Cardiac fibroblast (primary cell): ENCODE measurements at regions not wholly inside any gene's neighbourhood (a gene's known extent, or its start where the extent isn't known, plus 50 kb on each side); places are given as distances from the start of the nearest gene placed in this dataset.
"Not testable (repeated sequence)": the region's sequence is repeated elsewhere in the genome, so short reads cannot be mapped to it uniquely, and the experiment has no call there.

ENCODE experiments used
- DNase-seq, 2 donors: peaks; one replicate each; pipeline versions ENCODE4 v3.0.0 to v3.0.0-alpha.2; 2010; ENCODE audit warnings: low read depth in 2 of 2
- H3K4me3 ChIP-seq, 2 donors: replicated peaks in 1 of 2; 1 replicate in 1 of 2; 2 replicates in 1 of 2; pipeline ENCODE4 v1.5.1; 2011; ENCODE audit warnings: low read depth in 2 of 2, low read length in 2 of 2, mild to moderate bottlenecking in 2 of 2, moderate library complexity in 1 of 2
- TF ChIP-seq, protein P1 (sequence below): IDR thresholded peaks from one replicate; pipeline ENCODE4 v1.5.1; 2011; ENCODE audit warnings: low read depth, mild to moderate bottlenecking, low read length, inconsistent platforms

DNA sequence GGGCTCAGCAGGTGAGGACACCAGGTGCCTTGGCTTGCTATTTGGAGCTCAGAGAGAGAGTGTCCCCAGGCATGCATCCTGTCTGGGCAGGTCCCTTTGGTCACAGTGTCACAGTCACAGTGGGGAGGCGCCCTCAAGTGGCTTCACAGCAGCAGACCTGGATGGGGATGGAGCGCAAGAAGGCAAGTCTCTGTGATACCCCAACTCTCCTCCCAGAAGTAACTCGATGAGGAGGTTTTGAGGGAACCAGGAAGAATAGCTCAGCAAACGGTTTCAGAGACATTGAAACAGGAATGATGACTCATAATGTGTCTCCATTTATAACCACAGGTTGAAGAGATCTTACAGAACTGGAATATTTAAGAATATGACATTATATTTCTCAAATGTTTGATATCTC is 66.5 kb upstream of the SH3GL3 start:
- no peak overlapping the region for H3K4me3 ChIP-seq
- DNase-seq: peak; percentile 44 to 46
- TF ChIP-seq, protein P1, sequence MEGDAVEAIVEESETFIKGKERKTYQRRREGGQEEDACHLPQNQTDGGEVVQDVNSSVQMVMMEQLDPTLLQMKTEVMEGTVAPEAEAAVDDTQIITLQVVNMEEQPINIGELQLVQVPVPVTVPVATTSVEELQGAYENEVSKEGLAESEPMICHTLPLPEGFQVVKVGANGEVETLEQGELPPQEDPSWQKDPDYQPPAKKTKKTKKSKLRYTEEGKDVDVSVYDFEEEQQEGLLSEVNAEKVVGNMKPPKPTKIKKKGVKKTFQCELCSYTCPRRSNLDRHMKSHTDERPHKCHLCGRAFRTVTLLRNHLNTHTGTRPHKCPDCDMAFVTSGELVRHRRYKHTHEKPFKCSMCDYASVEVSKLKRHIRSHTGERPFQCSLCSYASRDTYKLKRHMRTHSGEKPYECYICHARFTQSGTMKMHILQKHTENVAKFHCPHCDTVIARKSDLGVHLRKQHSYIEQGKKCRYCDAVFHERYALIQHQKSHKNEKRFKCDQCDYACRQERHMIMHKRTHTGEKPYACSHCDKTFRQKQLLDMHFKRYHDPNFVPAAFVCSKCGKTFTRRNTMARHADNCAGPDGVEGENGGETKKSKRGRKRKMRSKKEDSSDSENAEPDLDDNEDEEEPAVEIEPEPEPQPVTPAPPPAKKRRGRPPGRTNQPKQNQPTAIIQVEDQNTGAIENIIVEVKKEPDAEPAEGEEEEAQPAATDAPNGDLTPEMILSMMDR: peak; percentile 35

DNA sequence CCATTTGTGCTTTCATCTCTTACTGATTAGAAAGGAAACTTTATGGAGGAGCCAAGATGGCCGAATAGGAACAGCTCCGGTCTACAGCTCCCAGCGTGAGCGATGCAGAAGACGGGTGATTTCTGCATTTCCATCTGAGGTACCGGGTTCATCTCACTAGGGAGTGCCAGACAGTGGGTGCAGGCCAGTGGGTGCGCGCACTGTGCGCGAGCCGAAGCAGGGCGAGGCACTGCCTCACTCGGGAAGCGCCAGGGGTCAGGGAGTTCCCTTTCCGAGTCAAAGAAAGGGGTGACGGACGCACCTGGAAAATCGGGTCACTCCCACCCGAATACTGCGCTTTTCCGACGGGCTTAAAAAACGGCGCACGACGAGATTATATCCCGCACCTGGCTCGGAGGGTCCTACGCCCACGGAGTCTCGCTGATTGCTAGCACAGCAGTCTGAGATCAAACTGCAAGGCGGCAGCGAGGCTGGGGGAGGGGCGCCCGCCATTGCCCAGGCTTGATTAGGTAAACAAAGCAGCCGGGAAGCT is 63.5 kb upstream of the SH3GL3 start:
- not testable (repeated sequence) for H3K4me3 ChIP-seq, DNase-seq

DNA sequence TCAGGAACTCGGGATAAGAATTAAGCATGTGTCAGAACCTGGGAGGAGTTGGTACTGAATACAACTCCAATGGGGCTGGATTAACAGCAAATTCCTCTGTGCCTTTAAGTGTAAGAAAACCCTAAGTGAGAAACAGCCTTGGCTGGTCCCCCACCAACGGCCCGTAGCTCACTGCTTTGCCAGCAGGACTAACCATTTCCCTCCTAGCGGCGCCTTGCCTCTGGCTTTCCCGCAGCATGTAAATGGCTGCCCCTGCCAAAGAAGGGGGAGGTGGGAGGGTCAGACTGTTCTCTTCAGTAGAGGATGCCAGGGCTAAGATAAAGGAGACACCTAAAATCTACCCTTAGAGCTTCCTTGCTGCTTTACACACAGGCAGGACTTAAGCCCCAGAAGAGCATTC is 51.0 kb upstream of the SH3GL3 start:
- peak in 1 of 2 donors; percentile 24 for DNase-seq
- H3K4me3 ChIP-seq: no peak overlapping the region
- TF ChIP-seq, protein P1: no peak
